ENCODE measurements at regions not wholly inside any gene's neighbourhood (a gene's known extent, or its start where the extent isn't known, plus 50 kb on each side); places are given as distances from the start of the nearest gene placed in this dataset.

DNA sequence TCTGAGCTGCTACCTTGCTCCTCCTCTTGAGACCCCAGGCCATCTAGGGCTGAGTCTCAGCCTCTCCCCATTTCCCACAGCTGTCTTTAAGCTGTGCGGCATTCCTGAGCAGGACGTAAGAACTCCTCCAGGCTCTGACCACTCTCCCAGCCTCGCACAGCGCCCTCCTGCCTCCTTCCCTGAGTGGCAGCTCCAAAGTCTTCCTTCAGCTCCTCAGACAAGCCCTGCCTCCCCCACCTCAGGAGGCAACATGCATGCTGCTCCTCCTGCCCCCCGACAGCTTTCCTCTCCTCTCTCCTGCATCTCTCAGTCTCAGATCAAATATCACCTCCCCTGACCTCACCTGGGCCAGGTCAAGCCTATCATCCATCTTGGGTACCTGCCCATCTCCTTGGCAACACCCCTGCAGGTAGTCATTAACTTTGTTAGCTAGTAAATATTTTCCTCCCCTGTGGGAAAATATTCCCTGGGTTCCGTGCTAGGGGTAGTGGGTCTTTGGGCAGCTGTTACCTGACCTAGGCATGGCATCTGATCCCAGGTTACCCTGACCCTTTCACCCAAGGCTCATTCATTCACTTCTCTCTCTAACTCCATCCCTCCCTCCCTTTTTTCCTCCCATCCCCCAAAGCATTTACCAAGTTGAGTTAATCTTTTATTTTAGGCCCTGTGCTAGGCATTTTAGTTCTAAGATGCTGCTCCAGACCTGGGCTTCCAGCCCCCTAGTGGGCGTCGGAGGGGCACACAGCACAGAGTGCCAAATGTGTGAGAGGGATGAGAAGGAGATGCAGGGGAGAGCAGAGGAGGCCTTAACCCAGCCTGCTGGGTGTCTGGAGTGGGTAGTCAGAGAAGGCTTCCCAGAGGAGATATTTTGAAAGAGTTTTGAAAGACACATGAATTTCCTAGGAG, 419.9 kb downstream of the PTPRU start:
- DNase-seq (ENCODE audit: low read depth) = no peak

DNA sequence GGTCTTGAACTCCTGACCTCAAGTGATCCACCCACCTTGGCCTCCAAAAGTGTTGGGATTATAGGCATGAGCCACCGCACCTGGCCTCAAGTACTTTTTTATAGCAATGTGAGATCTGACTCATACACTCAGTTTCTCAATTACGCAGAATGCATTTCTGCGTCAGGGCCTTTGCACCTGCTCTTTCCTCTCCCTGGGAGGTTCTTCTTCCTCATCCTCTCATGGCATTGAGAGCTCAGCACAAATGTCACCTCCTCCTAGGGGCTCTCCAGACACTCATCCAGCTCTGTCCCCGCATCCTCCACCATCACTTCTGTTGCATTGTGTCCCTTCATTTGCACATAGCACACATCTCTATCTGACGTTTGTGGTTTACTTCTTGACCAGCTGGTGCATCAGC, 418.8 kb downstream of the PTPRU start:
- no peak for DNase-seq (ENCODE audit: low read depth)

DNA sequence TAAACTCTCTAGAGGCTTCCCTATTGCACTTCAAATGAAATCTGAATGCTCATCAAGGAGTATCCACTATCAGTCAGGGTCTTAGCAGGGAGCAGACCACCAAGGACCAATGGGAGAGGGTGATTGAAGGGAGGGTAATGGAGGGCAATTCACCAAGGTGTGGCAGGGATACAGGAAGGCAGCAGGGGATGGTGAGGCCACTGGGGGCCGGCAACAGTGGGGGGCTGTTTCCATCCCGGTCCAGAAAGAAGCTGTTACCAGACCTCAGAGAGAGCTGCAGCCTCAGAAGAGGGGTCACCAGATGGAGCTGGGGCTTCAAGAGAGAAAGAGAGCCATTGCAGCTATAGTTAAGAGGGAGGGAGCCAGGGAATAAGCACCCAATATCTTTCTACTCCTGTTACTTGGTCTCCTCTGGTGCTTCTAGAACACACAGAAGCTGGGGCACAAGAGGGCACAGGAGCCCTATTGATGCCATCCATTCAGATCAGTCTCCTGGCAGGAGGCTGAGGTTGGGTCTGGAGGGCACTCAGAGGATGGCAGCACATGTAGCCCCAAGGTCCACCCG, 417.6 kb downstream of the PTPRU start:
- DNase-seq (ENCODE audit: low read depth) = no peak

DNA sequence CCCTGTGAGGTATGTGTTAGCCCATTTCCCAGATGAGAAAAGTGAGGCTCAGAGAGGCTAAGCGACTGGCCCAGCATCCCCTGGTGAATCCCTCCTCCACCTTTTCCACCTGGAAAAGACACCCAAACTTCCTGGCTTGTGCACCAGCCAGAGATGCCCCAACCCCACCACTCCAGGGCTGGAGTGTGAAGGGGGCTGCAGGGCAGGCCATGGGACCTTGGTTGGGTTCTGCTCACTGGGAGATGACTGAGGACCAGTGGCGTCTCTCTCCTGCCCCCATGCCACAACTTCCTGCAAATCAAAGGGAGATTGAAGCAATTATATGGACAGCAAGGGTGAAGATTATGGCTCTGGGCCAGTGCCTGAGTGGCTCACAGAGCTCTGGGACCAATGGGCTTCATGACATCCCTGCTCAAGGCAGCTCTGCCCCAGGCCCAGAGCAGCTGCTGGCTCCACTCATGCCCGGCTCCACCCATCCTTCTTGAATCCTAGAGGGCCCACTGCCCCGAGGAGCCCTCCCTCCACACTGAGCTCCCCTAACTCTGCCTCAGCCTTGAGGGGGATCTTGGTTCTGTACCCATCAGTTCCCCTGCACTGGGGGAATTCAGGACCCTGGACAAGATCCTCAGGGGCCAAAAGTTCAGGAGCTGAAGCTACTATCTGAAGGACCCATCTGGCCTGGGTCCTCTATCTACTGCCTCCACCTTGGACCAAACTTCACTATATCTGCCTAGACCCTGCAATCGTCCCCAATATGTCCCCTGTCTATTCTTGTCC, 416.9 kb downstream of the PTPRU start:
- no peak for DNase-seq (ENCODE audit: low read depth)

DNA sequence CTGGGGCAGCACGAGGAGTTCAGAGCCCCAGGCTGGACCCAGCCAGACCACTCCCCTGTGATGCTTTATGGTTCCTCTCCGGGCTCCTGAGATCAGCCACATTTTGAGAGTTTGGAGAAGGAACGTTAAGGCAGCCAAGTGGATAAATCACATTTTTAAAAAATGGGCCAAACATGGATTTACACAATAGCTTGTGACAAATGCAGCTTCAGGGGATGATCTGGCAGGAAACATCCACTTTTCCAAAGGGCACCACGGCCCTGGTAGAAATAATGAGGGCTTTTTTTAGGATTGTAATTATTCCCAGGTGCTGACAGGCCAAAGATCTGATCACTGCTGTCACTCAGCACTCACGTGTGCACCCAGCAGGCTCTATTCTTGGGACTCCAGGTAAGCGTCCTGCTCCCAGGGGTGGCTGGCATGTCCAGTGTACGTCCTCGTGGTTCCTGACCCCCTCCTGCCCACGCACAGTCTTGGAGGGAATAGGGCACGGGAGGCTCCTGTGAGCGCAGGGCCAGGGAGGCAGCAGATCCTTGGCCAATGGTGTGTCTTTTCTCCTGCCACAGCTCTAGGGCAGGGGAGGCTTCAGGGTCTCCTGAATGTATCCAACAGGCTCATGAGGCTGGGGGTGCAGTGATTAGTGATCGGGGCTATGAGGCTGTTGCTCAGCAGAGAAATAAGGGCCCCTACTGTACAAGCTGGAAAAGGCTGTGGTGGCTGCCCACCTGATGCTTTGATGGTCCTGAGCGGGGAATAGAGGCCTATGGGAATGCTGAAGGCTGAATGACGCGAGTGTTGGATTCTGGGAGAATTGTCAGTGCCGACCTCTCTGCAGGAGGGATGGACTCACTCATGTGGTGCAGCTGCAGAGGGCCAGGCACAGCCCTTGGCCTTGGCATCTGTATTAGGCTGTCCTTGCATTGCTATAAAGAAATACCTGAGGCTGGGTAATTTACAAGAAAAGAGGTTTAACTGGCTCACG, 415.7 kb downstream of the PTPRU start:
- DNase-seq (ENCODE audit: low read depth) = no peak

DNA sequence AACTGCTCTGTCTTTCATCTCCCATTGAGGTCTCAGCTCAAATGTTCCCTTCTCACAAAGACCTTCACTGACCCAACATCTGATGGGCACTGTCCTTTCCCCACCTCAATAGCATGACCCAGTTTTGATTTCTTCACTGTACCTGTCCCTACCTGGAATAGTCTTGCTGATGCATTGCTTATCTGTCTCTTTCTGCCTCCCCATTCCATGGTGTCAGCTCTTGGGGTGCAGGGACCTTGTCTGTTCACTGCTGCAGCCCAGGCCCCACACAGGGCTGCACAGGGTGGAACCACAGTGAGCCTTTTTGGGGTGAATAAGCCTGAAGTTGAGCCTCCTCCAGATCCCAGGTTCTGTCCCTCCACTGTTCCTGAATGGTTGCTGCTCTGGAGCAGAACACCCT, 414.9 kb downstream of the PTPRU start:
- DNase-seq (ENCODE audit: low read depth) = no peak

DNA sequence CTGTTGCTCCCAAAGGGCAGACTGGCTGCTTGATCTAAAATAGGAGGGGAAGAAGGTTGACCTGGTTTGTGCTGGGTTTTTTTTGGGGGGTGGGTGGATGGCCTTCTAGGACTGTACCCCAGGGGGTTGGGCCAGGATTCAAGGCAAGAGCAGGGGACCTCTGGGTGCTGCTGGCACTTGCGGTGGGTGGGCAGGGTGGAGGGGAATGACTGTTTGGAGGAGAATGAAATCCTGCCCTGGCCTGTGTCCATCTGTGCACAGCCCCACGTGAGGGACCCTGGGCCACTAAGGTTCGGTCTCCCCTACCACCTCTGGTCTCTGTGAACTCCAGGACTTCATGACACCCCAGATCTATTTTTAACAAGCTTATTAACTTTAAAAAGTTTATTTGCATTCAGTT, 414.2 kb downstream of the PTPRU start:
- no peak for DNase-seq (ENCODE audit: low read depth)

DNA sequence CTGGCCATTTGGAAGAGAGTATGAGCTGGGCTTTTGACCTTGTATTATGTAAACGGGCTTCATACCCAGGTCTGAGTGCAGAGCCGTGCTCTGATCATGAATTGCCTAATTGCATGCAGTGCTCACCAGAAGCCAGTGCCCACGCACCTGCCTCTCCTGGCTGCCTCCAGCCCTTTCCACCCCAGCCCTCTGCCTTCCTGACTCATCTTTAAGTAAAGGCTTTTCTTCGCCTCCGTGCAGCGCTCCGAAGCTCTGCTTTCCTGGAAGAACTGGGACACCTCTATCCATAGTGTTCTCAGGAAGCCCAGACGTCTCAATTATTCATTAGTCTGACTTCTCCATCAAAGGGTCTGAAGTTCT, 413.7 kb downstream of the PTPRU start:
- no peak for DNase-seq (ENCODE audit: low read depth)

DNA sequence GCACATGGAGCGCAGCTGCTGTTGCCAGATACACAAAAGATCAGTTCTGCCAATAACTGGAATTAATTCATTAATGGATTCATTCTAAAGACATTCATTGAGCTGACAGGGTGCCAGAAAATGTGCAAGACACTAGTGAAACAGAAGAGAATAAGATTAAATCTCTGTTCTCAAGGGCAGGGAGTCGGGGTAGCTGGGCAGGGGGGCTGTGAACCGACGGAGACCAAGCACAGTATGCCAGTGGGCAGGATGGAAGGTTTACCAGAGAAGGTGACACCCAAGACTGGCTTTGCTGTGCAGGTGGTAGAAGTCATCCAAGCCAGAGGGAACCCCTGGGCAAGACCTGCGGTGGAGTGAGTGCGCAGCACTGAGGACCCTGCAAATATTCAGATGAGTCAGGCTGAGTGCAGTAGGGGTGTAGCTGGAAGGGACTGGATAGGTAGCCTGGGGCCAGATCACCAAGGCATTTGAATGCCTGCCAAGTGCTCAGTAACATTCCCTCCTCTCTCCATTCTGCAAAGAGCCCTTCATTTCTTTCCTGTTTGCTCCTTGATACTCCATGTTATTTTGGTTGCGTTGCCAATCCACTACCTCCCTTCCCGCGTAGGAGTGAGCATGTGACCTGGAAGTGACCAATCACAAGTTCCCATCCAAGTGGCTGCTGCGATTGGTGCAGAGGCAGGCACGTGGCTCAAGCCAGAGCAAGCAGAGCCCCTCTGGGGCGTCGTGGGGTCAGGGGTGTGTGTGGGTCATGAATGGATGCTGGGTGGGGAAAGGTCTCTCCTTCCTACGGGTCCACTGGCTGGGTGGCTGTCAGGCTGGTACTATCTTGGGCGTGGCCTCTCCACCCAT, 413.1 kb downstream of the PTPRU start:
- DNase-seq (ENCODE audit: low read depth) = no peak

DNA sequence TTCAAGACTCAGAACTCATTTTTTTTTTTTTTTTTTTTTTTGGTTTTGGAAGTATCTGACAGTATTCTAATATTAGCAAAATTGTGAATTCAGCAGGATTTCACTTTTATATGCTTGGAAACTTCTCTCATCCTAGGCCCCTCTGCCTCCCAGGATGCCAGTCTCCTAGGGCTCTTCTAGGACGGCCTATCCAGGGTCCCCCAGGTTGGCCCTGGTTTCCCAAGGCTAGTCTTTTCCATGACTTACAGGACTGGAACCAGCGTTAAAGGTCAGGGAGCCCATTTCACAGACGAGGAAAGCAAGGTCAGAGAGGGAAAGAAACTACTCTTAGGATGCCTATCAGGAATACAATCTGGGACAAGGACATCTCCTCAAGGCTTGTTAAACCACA, 412.5 kb downstream of the PTPRU start:
- DNase-seq (ENCODE audit: low read depth) = no peak

DNA sequence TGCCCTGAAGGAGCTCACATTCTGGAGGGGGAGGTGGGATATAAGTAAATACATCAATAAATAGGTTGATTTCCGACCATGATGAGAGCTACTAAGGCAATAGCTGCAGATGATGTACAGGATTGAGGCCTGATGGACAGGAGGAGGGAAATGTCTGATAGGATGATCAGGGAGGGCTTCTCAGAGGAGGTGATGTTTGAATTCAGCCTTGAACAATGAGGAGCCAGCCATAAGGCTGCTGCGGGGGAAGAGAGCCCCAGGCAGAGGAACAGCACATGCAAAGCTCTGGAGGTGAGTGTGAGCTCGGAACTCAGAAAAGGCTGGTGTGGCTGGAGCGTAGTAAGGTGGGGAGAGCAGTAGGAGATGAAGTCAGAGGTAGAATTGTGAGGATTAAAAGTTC, 411.7 kb downstream of the PTPRU start:
- DNase-seq (ENCODE audit: low read depth) = no peak

DNA sequence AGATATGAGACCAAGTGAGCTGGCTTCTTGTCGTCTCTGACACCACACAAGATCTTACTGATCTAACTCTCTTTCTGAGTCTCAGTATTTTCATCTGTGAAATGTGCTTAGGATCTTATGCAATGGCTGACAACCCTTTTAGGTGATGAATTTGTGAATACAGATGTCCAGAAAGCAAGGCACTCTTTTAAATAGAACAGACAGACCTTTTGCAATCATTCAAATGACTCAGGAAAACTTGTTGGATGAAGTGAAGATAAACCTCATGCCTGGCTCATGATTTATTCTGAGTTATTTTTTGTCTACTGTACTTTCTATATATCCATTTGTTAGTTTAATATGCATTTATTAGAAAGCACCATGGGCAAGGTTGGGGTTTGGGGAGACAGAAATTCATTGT, 411.3 kb downstream of the PTPRU start:
- no peak for DNase-seq (ENCODE audit: low read depth)

DNA sequence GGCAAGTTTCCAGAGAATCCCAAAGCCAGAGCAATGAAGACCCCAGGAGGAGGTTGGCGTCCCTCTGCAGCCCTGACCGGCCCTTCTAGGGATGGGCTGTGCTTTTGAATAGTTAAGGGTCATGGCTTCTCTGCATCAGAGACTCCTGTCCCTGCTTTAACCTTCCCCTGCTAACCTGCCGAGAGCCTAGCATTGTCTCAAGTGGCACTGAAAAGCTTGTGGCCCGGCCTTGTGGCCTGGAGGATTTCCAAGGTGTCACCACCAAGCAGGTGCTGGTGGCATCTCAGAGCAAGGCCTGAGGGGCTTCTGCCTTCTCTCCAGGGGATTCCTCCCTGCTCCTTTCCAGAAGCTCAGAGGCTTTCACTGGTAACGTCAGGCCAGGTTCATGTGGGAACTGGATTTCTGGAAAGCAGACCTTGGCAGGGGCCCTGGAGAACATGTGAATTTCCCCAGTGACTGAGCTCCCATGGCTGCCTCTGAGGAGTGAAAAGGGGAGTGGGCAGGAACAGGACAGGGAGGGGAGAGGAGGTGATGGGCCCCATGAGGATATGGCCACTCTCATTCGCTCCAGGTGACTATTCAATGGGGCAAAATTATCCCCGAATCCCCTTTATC, 409.9 kb downstream of the PTPRU start:
- no peak for DNase-seq (ENCODE audit: low read depth)

DNA sequence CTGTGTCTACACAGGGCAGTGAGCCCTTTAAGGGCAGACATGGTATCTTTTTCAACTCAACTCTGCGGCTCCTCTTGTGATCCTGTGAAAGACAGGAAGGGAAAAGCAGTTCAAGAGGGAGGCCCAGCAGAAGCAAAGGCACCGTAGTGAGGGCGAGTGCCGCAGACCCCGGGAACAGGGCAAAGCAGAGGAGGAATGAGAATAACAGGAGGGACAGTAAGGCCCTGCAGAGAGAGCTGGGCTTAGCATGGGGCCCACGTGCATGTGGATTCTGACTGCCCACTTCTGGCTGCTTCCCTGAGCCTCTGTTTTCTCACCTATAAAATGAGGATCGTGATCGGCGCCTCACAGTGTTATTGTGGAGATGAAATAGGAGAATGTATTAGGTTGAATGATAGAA, 409.3 kb downstream of the PTPRU start:
- no peak for DNase-seq (ENCODE audit: low read depth)

DNA sequence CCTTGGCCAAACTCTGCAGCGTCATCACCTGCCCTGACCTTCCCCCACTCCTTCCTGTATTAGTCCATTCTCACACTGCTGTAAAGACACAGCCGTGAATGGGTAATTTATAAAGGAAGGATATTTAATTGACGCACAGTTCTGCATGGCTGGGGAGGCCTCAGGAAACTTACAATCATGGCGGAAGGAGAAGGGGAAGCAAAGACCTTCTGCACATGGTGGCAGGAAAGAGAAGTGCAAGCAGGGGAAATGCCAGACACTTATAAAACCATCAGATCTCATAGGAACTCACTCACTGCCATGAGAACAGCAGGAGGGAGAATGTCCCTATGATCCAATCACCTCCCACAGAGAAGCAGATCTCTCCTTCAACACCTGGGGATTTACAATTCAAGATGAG, 408.5 kb downstream of the PTPRU start:
- no peak for DNase-seq (ENCODE audit: low read depth)

DNA sequence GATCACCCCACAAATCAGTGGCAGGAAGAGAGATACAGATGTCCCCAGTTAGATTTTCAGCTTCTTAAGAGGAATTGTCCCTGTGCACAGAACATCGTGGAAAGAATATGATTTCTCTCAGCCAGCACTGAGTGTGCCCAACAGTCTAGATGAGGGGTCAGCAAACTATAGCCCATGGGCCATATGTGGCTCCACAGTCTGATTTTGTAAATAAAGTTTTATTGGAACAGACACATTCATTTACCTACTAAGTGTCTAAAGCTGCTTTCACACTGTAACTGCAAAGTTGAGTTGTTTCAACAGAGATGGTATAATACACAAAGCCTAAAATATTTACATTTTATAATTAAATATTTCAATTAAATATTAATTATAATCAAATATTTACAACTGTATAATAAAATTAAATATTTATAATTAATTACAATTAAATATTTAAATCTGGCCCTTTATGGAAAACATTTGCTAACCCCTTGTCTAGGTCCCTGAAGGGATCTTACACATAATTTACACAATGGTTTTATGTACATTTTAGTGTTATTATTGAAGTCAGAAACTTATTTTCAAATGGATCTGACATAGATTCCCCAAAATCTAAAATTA, 407.6 kb downstream of the PTPRU start:
- no peak for DNase-seq (ENCODE audit: low read depth)

DNA sequence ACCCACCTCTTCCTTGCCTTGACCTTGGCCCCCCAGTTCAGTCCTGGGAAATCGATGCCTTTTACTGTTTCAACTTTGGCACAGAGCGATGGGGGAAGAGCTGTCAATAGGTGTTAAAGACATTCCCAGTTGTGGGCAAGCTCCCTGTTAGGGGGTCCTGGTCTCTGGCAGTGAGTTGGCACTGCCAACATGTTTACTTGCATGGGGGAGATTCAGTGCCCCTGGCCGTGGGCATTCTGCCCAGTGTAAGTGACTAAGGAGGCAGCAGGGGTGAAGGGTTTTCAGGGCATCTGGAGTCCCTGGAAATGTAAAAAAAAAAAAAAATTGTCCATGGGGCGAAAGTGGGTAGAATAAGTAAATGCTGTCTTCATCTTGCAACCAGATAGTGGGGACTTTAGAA, 407.0 kb downstream of the PTPRU start:
- DNase-seq (ENCODE audit: low read depth) = no peak

DNA sequence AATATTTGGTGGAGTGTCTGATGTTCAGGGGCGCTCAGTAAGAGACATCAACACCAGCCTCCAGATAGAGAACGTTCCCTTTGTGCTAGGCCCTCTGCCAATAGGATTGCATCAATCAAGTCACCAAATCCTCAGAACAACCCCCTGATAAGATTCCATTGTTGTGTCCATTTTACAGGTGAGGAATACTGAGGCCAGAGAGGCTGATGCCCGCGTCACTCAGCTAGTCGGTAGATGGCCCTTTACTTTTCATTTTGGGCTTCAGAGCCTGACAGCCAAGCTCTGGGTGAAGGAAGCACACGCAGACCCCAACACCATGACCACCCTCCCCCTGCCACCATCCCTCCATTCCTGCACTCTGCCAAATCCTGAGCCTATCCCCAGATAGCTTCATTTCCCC, 406.2 kb downstream of the PTPRU start:
- DNase-seq (ENCODE audit: low read depth) = no peak

DNA sequence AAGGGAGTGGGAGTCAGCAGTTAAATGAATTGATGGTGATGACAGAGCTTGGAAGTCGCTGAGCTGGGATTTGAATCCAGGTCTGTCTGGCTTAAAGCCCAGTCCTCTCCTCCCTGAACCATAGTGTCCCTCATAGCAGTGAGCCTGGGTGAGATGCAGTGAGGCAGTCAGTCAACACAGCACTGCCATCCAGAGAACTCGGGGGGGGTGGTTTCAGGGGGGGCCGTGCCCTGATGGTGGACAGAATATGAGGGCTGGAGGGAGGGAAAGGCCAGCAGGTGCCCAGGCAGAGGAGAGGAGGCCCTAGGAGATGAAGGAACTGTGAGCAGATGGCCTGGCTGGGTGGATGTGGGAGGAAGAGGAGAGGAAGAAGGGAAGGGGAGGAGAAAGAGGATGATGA, 405.6 kb downstream of the PTPRU start:
- DNase-seq (ENCODE audit: low read depth) = no peak

DNA sequence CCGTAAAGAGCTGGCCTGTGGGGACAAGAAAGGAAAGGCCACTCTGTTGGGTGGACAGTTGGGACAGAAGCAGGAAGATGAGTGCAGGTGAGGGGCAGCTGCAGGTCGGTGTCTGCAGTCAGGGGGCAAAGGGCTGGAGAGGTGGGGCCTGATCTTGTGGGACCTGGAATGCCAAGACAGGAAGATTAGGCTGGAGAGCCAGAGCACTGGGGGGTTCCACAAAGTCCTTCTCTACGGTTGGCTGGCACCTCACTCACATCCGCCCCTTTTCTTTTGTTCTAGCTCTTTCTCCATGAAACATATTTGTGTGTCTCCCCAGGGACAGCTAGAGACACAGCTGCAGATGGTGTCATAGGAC, 404.1 kb downstream of the PTPRU start:
- no peak for DNase-seq (ENCODE audit: low read depth)
